ENCODE measurements at regions not wholly inside any gene's neighbourhood (a gene's known extent, or its start where the extent isn't known, plus 50 kb on each side); places are given as distances from the start of the nearest gene placed in this dataset.
"Not testable (repeated sequence)": the region's sequence is repeated elsewhere in the genome, so short reads cannot be mapped to it uniquely, and the experiment has no call there.

- H3K36me3 ChIP-seq: no peaks in the 10 kb centered on the region
- intact Hi-C loops (cut with DNase I): no loop called here
- H3K27ac ChIP-seq: no peak overlapping the region
- H3K27me3 ChIP-seq: no peaks in the 10 kb centered on the region
- H3K4me1 ChIP-seq: no peaks in the 10 kb centered on the region
- TF ChIP-seq CTCF (IDR thresholded peaks at IDR 0.05): no peak
- no peak overlapping the region for H3K4me3 ChIP-seq
- H3K9me3 ChIP-seq: no peaks in the 10 kb centered on the region
- DNase-seq (ENCODE audit: low spot score in 2 of 2): no peak
Observed at GRCh38 chr4:77510367-77510766, 95.3 kb upstream of the CXCL13 start.

GRCh38 chr4:77525538-77525937, 80.1 kb upstream of the CXCL13 start:
- Histone ChIP-seq H3K27me3 (no peaks in the 10 kb centered on the region), H3K27ac (no peak overlapping the region), H3K4me3 (no peak overlapping the region), H3K9me3 (no peaks in the 10 kb centered on the region), H3K36me3 (no peaks in the 10 kb centered on the region), H3K4me1 (no peaks in the 10 kb centered on the region)
- intact Hi-C loops (cut with DNase I): no loop called here
- no peak for TF ChIP-seq CTCF (IDR thresholded peaks at IDR 0.05)
- DNase-seq (ENCODE audit: low spot score in 2 of 2): no peak

GRCh38 chr4:77527900-77528299, 77.7 kb upstream of the CXCL13 start:
- H3K27me3 ChIP-seq; DNase-seq (ENCODE audit: low spot score in 2 of 2); H3K36me3 ChIP-seq; H3K27ac ChIP-seq; H3K4me1 ChIP-seq; H3K4me3 ChIP-seq; intact Hi-C loops (cut with DNase I); H3K9me3 ChIP-seq: not testable (repeated sequence)

GRCh38 chr4:77538144-77538543, 67.5 kb upstream of the CXCL13 start:
- H3K27me3 ChIP-seq: no peaks in the 10 kb centered on the region
- H3K27ac ChIP-seq: no peak overlapping the region
- DNase-seq (ENCODE audit: low spot score in 2 of 2): no peak
- H3K36me3 ChIP-seq: no peaks in the 10 kb centered on the region
- no peaks in the 10 kb centered on the region for H3K4me1 ChIP-seq
- H3K4me3 ChIP-seq: no peak overlapping the region
- intact Hi-C loops (cut with DNase I): no loop called here
- no peaks in the 10 kb centered on the region for H3K9me3 ChIP-seq
- TF ChIP-seq CTCF (IDR thresholded peaks at IDR 0.05): no peak

GRCh38 chr4:77538574-77539157, 67.0 kb upstream of the CXCL13 start:
- H3K9me3 ChIP-seq: no peaks in the 10 kb centered on the region
- no peaks in the 10 kb centered on the region for H3K27me3 ChIP-seq
- intact Hi-C loops (cut with DNase I): no loop called here
- TF ChIP-seq CTCF (IDR thresholded peaks at IDR 0.05): no peak
- DNase-seq (ENCODE audit: low spot score in 2 of 2): no peak
- no peaks in the 10 kb centered on the region for H3K4me1 ChIP-seq
- no peak overlapping the region for H3K27ac ChIP-seq
- no peak overlapping the region for H3K4me3 ChIP-seq
- H3K36me3 ChIP-seq: no peaks in the 10 kb centered on the region
